Epithelial cell of prostate (primary cell): ENCODE measurements at regions not wholly inside any gene's neighbourhood (a gene's known extent, or its start where the extent isn't known, plus 50 kb on each side); places are given as distances from the start of the nearest gene placed in this dataset.
A peak's percentile ranks its signal among the peaks of the same experiment; 100 is the strongest.
"Not testable (repeated sequence)": the region's sequence is repeated elsewhere in the genome, so short reads cannot be mapped to it uniquely, and the experiment has no call there.

Experiments
- DNase-seq: peaks from one replicate; pipeline ENCODE4 v3.0.0-alpha.2; 2011; ENCODE audit warnings: low read depth, low spot score
- H3K27ac ChIP-seq: fragments of 450-650 bp; 2 replicates; pipeline ENCODE4 v1.5.1; 2017; ENCODE audit warnings: mild to moderate bottlenecking

DNA sequence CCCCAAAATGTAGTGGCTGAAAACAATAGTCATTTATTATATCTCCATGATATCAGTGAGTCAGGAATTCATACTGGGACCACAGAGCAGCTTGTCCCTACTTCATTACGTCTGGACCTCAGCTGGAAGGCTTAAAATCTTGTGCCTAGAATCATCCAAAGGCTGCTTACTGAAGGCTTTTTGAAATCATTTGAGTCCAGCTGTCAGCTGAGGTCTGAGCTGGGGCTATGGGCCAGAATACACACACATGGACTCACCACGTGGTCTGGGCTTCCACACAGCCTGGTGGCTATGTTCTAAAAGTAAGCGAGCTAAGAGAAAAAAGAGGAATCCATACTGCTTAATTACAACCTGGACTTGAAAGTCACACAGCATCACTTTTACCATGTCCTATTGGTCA lies 209.2 kb downstream of the KCTD12 start:
- no peak for DNase-seq
- no peak overlapping the region for H3K27ac ChIP-seq

DNA sequence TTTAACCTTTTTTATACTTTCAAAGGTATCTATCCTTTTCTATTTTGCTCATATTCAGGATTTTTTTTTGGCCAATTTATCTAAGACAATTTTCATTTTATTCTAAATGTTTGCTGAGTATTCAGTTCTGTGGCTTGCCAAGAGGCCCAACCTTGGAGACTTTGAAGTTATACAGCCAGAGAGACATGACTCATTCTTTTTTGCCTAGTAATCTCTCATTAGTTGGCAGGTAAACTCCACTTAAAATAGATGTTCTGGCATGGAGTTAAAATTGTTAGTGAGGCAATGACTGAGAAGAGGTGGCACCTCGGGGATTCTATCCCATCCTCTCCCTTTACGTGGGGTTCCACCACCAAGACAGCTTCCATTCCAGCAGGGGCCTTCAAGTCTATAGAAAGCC lies 213.8 kb downstream of the KCTD12 start:
- DNase-seq, result peak; percentile 34
- no peak overlapping the region for H3K27ac ChIP-seq

DNA sequence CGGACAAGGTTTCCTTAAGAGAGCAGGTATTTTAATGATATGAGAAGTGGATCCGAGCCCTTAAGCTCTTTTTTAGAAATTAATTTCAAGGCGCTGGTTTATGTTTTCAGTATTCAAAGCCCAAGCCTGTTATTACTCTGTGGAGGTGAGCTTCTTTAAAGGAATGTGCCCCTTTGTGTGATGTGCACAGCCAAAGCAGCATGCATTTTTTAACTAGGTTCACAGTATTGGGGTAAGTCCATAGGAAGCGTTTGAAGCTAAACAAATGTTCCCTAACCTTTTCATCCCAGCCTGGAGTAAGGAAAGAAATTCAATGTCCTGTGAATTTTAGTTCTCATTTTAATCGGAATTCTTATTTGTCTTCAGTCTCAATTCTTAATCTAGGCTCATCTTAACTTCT lies 217.5 kb downstream of the KCTD12 start:
- H3K27ac ChIP-seq, result no peak overlapping the region
- no peak for DNase-seq

DNA sequence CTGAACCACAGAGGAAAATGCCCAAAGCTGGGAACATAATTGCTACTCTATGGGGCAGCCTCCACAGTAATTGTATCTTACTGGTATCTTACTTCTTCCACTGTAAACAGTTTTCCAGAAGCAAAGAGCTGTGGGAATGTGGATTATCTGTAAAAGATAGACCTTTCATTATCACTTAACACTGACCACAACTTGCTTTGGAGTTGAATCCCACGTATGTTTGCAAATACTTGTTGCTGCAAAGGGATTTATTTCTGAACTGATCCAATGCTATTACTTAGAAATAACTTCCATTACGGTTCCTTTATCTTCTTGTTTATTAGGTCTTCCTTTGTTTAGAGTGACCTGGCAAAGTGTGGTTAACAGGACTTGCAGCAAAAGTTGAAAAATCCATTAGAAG lies 218.1 kb downstream of the KCTD12 start:
- DNase-seq, result no peak

DNA sequence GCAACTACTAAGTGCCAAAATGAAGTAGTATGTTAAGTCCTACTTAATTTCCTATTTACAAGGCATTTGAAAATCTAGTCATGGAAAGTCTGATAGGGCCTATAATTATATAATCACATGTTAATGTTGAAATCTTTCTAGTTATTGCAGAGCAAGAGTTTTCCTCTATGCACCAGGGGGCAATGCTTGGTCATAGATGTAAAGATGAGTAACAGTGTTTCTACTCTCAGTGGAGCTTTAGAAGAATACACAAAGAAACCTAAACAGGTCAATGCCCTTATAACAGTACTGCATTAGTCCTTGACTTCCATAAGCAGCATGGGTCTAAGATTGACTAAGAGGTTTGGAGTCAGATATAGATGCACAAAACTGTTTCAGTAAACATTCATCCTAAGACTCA lies 218.7 kb downstream of the KCTD12 start:
- H3K27ac ChIP-seq, result no peak overlapping the region
- no peak for DNase-seq

More for the DNA sequence above, 218.1 kb downstream of the KCTD12 start:
- no peak overlapping the region for H3K27ac ChIP-seq

DNA sequence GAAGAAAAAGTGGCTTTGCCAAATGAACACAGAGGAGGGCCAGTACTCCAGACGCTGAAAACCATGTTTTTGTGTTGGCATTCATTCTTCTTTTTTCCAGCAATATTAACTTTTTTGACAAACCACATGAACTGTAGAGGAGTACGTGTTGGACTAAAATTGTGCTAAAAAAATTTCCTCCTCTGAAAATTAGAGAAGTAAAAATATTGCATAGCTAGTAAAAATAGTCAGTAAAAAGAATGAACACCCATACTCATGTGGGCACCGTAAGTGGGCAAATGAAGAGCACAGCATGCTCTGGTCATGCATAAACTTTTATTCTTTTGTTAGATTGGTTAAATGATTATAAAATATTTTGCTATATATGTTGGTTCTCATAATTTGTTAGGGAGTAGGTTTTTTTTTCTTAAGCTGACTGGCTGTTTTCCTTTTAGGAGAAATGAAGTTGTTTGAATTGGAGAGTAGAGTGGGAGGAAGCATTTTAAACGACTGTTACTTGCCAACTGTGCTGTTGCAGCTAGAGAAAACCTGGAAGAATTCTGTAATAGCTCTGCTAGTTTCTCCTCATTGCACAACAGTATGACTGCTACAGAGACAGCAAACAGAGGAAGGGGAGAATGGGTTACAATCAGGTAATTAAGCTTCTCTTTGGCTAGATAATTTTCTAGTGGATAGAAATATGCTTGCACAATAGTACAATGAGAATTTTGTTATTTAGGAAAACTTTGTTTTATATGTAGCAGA lies 222.4 kb downstream of the KCTD12 start:
- H3K27ac ChIP-seq, result no peak overlapping the region
- DNase-seq, result no peak

DNA sequence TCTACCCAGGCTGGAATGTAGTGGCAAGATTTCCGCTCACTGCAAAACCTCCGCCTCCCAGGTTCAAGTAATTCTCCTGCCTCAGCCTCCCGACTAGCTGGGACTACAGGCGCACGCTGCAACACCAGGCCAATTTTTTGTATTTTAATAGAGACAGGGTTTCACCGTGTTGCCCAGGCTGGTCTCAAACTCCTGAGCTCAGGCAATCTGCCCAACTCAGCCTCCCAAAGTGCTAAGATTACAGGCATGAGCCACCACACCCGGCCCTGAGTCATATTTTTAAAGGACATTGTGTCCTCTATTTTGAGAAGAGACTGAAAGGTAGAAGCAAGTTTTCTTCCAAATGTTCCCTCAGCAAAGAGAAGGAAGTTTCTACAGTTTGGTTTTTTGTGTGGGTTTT lies 227.1 kb downstream of the KCTD12 start:
- not testable (repeated sequence) for DNase-seq, H3K27ac ChIP-seq

DNA sequence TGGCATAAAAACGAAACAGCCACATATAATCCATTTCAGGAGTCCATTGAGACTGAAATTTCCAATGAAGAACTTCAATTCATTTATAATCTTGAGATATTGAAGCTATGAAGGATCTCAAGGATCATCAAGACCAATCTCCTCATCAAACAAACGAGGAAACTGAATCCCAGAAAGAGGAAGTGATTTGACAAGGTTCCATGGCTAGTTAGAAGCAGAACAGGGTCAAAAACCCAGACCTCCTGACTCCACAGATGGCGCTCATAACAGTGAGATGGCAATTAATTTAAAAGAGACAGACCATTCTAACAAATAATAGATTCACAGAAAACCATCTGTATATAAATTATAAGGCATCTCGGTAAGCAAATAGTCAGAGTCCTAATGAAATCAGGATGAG lies 229.7 kb downstream of the KCTD12 start:
- H3K27ac ChIP-seq, result no peak overlapping the region

DNA sequence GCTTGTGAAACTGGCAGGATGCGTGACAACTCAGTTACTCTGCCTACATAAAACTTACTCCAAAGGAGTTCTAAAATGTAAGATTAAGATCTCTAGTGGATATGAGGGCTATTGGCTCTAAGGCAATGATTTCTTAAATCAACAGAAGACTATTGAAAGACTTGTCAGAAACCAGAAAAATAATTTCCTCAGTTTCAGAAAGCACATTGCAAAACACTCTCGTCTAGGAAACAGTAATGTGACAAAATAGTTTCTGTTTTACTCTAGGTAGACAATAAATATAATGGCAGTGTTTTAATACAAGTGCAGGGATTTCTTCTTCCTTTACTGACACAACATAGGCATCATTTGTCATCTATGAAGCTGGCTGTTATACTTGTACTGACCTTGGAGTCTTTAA lies 230.1 kb downstream of the KCTD12 start:
- H3K27ac ChIP-seq, result no peak overlapping the region
- DNase-seq, result no peak

More for the DNA sequence above, 229.7 kb downstream of the KCTD12 start:
- DNase-seq, result no peak

DNA sequence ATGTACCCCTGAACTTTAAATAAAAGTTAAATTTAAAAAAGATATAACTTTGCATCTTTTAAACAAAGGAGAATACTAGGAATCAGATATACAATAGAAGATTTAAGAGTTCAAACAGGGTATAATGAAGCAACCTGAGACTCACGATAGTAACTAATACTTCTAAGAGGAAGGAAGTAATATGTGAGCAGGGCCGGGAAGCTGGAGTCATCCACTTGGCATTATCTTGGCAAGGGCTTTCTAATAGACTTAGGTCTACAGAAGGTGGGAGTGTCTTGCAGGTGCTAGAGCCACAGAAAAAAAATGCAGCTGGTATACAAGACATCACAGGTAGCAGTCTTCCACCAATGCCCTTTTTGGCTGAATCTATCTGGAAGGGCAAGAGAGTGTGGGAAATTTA lies 231.9 kb downstream of the KCTD12 start:
- no peak overlapping the region for H3K27ac ChIP-seq
- no peak for DNase-seq

DNA sequence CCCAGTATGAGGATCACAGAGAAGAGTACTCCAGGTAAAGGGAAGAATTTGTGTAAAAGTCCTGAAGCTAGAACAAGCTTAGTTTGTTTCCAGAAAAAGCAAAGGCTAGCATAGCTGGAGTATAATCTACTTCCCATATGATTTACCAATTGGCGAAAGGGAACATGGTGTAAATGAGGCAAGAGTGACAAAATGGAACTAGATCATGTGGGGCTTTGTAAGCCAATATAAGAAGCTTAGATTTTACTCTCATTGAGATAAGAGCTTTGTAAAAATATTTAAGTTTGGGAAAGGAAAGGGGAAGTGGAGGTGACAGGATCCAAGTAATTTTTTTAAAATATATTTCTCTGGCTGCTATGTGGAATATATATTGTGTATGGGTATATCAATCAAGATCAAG lies 234.9 kb downstream of the KCTD12 start:
- DNase-seq, result no peak
- no peak overlapping the region for H3K27ac ChIP-seq

DNA sequence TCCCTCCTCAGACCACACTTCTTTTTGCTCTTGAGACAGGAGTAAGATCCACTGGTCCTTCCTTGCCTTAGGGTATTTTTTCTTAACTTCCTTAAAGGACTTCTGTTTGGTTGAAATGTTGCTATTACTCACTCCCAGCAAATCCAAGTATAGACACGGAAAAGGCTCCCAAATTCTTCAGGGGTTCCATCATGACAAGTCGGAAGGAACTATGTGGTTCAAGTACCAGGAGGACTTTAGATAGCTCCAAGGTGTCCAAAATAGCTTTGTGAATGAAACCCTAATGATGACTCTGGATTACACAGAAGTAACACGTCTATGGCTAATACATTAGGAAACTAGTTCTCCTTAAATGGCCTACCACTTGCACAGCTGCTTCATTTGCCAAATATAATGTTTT lies 238.7 kb downstream of the KCTD12 start:
- no peak for DNase-seq
- no peak overlapping the region for H3K27ac ChIP-seq

DNA sequence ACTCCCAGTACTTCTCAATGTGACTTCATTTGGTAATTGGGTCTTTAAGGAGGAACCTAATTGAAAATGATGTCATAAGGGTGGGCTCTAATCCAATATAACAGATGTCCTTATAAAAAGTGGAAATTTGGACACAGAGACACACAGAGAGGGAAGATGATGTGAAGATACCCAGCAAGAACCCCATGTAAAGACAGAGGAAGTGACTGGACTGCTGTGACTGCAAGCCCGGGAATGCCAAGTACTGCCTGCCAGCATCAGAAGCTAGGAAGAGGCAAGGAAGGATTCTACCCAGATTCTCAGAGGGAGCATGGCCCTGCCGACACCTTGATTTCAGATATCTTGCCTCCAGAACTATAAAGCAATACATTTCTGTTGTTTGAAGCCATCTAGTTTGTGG lies 239.3 kb downstream of the KCTD12 start:
- no peak overlapping the region for H3K27ac ChIP-seq
- DNase-seq, result no peak

DNA sequence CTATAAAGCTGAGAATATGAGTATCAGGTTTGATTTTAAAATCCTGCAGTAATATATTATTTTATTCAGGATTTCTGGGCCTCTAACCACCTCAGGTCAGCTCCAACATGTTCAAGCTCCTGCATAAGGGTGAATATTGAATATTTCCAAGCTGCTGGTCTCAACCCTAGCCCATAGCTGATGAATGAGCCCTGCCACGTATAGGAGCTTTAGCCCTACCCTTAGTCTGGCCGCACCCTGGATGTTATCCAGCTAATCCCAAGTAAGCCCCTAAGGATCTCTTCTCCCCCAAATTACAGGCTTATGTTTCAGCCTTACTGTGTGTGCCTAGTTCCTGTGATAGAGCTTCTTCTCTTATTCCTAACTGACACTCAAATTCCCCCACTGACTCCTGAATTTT lies 240.6 kb downstream of the KCTD12 start:
- no peak overlapping the region for H3K27ac ChIP-seq
- DNase-seq, result no peak

DNA sequence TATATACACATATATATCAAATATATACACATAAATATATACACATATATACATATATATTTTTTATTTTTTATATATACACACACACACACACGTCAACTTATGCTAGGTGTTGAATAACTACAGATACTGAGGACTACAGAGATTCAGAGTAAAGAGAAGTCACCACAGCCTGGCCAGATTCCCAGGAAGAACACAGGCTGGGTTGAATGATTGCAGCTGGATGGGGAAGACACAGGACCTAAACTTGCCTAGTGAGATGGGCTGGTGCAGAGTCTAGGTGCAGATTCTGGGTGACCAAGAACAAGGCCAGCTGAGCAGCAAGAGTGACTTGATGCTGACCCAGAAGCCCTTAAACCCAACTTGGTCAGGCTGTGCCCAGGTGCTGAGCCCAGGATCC lies 241.3 kb downstream of the KCTD12 start:
- no peak for DNase-seq

DNA sequence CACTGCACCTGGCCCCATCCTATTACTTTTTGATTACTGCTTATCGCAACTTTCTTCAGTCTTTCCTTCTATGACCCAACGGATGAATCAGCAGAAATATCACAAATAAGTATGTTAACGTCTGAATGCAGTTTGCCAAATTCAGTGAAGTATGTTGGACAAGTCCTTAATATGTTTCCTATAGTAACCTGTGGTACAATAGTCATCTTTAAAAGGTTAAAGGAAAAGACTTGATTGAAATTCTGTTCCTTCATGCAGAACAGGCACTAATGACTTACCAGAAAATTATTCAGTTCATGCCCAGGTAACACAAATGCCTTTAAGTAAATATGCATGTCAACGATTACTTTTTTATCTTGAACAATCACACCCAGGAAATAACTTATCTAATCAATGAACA lies 242.6 kb downstream of the KCTD12 start:
- DNase-seq, result no peak
- H3K27ac ChIP-seq, result no peak overlapping the region

More for the DNA sequence above, 241.3 kb downstream of the KCTD12 start:
- H3K27ac ChIP-seq, result no peak overlapping the region

DNA sequence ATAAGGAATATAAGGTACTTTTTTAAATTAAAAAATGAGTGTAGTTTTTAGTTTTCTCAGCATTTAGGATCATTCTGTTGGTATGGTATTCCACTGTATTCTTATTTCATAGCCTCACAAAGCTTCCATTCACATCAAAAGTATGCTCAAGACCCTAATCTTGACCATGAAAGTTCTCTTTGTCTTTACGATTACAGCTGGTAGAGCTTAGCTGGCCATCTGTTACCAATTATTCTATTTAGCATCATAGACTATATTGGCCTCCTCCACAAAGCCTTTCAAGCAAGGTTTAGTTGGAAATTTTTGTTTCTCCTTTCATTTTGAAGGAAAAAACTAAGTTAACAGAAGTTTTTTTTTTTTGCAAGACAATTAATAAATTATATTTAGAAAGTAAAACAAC lies 245.1 kb downstream of the KCTD12 start:
- no peak for DNase-seq
- no peak overlapping the region for H3K27ac ChIP-seq

DNA sequence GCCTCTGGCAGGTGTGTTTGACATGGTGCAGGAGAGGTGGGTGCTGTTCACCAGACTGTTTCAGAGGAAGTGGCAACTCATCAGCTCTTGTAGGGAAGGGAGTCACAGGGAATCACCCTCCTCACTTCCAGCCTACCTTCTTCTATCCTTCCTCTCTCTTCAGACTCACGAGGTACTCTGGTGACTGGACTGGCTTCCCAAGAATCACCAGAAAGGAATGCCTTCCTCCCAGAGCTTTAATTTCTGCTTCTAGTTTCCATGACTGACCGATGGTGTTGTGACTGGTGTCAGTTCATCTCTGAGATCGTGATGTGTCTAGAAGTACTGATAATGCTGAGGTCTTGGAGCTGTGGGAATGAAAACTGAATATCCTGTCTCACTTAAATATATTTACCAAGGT lies 247.3 kb downstream of the KCTD12 start:
- no peak for DNase-seq
- H3K27ac ChIP-seq, result no peak overlapping the region

DNA sequence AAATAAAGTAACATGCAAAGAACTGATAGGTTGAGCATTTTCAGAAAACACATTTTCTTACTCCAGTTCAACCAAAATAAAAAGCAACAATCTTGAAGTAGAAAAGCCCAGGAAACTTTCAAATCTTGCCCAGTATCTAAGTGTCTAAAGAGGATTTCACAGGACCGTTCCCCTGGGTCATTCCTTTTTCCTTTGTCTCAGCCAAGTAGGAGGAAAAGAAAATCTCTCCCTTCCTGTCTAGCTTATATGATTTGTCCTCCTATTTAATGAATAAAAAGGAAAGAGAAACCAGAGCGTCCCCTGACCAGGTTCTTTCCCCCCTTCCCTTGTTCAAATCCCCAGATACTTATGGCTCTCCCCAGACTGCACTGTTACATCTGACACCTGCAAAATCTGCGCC lies 248.0 kb downstream of the KCTD12 start:
- DNase-seq, result no peak
- no peak overlapping the region for H3K27ac ChIP-seq

DNA sequence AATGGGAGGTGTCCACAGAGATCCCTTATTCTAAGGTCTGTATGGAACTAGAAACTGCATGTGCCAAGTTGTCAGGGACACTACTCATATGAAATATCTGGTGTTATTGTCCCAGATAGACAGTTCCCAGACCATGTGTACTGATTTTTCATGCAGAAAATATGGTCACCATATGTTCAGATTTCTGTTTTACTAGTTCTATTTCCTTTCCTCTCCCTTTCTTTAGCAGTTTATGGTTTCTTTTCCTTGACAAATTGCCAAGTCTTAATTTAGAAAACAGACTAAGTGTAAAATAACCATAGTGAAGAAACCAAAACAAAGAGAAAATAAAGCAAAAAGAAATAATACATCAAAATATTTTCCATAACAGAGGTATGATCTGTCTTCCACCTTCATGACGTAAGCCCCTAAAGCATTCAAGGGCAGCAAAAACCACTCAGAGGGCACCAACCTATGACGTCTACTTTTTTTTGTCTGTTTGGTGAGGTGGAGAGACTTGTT lies 248.5 kb downstream of the KCTD12 start:
- H3K27ac ChIP-seq, result no peak overlapping the region
- no peak for DNase-seq

DNA sequence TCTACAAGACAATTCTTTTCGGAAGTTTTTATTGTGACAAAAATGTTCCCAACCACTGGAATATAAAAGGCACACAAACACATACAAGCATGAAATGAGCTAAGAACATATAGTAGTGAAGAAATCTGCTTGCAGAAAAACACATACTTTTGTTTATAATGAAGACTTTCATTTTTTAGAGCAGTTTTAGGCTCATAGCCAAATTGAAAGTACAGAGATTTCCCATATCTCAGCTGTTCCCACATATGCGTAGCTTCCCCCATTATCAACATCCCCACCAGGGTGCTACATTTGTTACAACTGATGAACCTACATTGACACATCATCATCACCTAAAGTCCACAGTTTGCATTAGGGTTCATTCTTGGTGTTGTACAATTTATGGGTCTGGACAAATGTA lies 249.4 kb downstream of the KCTD12 start:
- H3K27ac ChIP-seq, result no peak overlapping the region
- no peak for DNase-seq
